ENCODE measurements at regions not wholly inside any gene's neighbourhood (a gene's known extent, or its start where the extent isn't known, plus 50 kb on each side); places are given as distances from the start of the nearest gene placed in this dataset.

DNA sequence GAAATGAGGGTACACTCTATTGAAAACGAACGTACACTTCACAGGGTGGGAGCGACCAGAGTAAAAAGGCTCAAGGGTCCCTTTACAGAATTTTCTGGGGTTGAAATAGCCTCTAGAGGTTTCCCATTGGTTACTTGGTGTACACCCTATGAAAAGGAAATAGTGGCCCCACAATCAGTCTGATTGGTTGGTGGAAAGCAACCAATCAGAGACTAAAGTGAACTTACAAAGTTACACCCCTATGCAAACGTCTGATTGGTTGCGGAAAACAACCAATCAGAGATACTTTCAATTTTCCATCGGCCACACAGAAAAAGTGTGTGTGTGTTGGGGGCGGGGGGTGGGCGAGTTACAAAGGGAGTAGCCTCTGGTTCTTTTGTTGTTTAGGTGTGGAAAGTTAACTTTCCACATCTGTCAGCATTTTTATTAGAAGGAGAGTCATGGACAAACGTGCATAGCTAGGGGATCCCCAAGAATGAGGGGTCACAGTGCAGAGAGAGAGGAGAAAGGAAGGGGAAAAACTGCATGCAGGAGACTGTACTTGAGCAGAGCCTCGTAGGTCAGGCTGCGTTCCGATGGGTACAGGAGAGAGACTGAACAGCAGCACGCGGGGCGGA is 1152.1 kb downstream of the TBC1D22A start:
- no peak overlapping the region for H3K4me3 ChIP-seq
- H3K36me3 ChIP-seq: no peaks in the 10 kb centered on the region
- no peak overlapping the region for H3K27ac ChIP-seq
- no peaks in the 10 kb centered on the region for H3K4me1 ChIP-seq
- 75 to 90% (median 86%) methylated on average over 15 of the region's 15 CpGs for WGBS, 5 donors
- intact Hi-C loops (cut with DNase I; ENCODE audit: low total_unique reads): no loop called here
- H3K27me3 ChIP-seq: peaks cover 0 to 9% (median 0%) of the 10 kb centered on the region in 3 donors
- TF ChIP-seq POLR2A (IDR thresholded peaks at IDR 0.05): no peak
- TF ChIP-seq POLR2AphosphoS5 (IDR thresholded peaks at IDR 0.05): no peak
- no peak for TF ChIP-seq CTCF (IDR thresholded peaks at IDR 0.05)
- TF ChIP-seq EP300 (IDR thresholded peaks at IDR 0.05): no peak
- H3K9me3 ChIP-seq: peaks cover 8 to 21% (median 15%) of the 10 kb centered on the region in 4 donors
- DNase-seq: no peak

DNA sequence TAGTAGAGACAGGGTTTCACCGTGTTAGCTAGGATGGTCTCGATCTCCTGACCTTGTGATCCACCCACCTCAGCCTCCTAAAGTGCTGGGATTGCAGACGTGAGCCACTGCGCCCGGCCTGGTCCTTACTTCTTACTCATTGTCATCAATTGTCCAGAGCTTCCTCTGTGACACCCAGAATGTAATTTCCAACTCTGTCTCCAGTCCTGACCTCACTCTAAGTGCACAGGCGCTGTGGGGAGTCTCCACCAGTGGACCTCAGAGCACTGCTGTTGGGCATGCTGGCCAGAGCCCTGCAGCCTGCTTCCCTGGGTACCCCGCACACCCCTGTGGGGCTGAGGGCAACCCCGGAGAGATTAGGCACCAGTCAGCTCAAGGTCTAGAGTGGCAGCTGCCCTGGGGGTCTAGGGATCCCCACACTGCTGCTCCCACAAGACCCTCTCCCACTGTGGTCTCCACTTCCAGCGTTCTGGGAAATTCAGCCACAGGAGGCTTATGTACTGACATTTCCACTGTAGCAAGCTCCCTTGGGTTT is 1140.3 kb downstream of the TBC1D22A start:
- Histone ChIP-seq H3K4me1 (no peaks in the 10 kb centered on the region), H3K27me3 (no peaks in the 10 kb centered on the region), H3K9me3 (peaks cover 0 to 17% (median 0%) of the 10 kb centered on the region in 4 donors), H3K4me3 (no peak overlapping the region), H3K36me3 (no peaks in the 10 kb centered on the region), H3K27ac (no peak overlapping the region)
- intact Hi-C loops (cut with DNase I; ENCODE audit: low total_unique reads): no loop called here
- DNase-seq: no peak
- TF ChIP-seq POLR2AphosphoS5 (IDR thresholded peaks at IDR 0.05) (no peak), EP300 (IDR thresholded peaks at IDR 0.05) (no peak), CTCF (IDR thresholded peaks at IDR 0.05) (no peak), POLR2A (IDR thresholded peaks at IDR 0.05) (no peak)
- WGBS, 5 donors: 79 to 88% (median 85%) methylated on average over 7 to 9 of the region's 9 CpGs

GRCh38 chr22:47901911-47902310 is 1139.5 kb downstream of the TBC1D22A start:
- intact Hi-C loops (cut with DNase I; ENCODE audit: low total_unique reads): no loop called here
- TF ChIP-seq CTCF (IDR thresholded peaks at IDR 0.05) (no peak), POLR2A (IDR thresholded peaks at IDR 0.05) (no peak), EP300 (IDR thresholded peaks at IDR 0.05) (no peak), POLR2AphosphoS5 (IDR thresholded peaks at IDR 0.05) (no peak)
- whole genome bisulfite sequencing, 5 donors: 80 to 89% (median 88%) methylated on average over 6 of the region's 6 CpGs

DNA sequence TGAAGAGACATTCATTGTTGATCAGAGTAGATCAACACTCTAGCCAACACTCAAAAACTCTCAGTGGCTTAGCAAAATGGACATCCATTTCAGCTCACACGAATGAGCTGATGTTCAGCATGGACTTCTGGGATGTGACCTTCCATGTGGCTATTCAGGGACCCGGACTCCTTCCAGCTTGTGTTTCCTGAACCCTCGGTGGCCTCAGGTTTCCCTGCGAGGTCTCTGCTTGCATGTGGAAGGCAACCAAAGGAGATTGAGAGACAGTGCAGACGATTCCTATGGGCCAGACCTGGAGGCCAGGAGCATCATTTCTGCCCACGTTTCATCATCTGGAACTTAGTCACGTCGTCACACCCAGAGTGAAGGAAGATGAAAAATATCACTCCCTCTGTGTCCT is 1137.4 kb downstream of the TBC1D22A start:
- WGBS, 5 donors: 80 to 87% (median 82%) methylated on average over 8 of the region's 8 CpGs

More at GRCh38 chr22:47901911-47902310, 1139.5 kb downstream of the TBC1D22A start:
- peaks cover 0 to 17% (median 0%) of the 10 kb centered on the region in 4 donors for H3K9me3 ChIP-seq
- H3K36me3 ChIP-seq: no peaks in the 10 kb centered on the region
- H3K4me3 ChIP-seq: no peak overlapping the region
- H3K4me1 ChIP-seq: no peaks in the 10 kb centered on the region
- H3K27ac ChIP-seq: no peak overlapping the region
- no peak for DNase-seq
- H3K27me3 ChIP-seq: no peaks in the 10 kb centered on the region

More for the DNA sequence above, 1137.4 kb downstream of the TBC1D22A start:
- Histone ChIP-seq H3K4me3 (no peak overlapping the region), H3K27ac (no peak overlapping the region), H3K4me1 (no peaks in the 10 kb centered on the region), H3K9me3 (peaks cover 0 to 10% (median 6%) of the 10 kb centered on the region in 4 donors), H3K27me3 (no peaks in the 10 kb centered on the region), H3K36me3 (no peaks in the 10 kb centered on the region)
- DNase-seq: no peak
- intact Hi-C loops (cut with DNase I; ENCODE audit: low total_unique reads): no loop called here
- TF ChIP-seq POLR2A (IDR thresholded peaks at IDR 0.05): no peak
- TF ChIP-seq EP300 (IDR thresholded peaks at IDR 0.05): no peak
- TF ChIP-seq POLR2AphosphoS5 (IDR thresholded peaks at IDR 0.05): no peak
- TF ChIP-seq CTCF (IDR thresholded peaks at IDR 0.05): no peak
